Colon (tissue), 2 donors: ENCODE measurements at regions not wholly inside any gene's neighbourhood (a gene's known extent, or its start where the extent isn't known, plus 50 kb on each side); places are given as distances from the start of the nearest gene placed in this dataset.

Experiments
- FAIRE-seq: peaks from 2 replicates; lab custom pipeline; 2012; peaks lifted over from hg19 to GRCh38; lab: Jason Lieb, UNC
- donor health status: control.
- donor health status: control.

DNA sequence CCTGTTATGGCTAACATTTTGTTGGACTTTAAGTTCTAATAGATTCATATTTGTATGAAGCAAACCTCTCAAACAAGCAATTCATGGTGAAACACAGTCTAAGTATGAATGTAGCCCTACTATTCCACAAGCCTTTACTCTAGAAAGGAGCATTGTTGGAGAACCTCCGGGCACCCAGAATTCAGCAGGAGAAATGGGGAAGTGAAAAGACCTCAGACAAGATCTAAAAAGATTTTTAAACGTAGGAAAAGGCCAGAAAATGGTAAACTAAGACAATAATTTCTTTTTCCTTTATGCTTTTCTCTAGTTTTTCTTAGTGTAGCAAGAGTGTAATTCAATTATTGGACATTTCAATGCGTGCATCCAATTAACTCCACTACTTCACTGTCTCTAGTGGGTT is 426.4 kb downstream of the INSC start:
- no peak for FAIRE-seq

- no peak for FAIRE-seq
Observed at GRCh38 chr11:15544353-15544752, 429.6 kb downstream of the INSC start.

DNA sequence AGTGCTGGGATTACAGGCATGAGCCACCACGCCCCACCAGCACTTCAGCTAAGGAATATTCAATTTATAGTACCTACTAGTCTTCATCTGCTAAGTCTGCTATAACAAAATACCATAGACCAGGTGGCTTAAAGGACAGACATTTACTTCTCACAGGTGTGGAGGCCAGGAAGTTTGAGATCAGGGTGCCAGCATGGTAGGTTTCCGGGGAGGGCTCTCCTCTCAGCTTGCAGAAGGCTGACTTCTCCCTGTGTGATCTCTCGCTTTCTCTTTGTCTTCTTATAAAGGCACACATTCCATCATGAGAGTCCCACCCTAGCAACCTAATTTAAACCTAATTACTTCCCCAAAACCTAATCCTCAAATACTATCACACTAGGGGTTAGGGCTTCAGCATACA is 433.0 kb downstream of the INSC start:
- no peak for FAIRE-seq

- no peak for FAIRE-seq
Observed at GRCh38 chr11:15551901-15552851, 437.5 kb downstream of the INSC start.

DNA sequence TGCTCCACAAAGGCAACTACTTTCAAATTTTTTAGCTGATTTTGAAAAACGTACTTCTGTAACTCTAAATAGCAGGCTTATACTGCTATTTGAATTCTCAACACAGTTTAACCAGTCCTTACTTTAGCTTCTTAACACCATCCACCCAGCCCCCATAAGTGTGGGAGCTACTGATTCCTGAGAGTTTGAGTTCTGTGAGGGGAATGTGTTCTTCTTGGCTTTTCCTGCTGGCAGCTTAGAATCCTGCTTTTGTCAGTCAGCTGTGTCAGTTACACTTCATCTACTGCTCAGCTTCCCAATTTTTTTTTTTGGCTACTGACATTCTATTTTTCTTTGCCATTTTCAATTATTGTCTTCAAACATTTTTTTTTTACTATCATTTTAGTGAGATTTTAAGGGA is 440.4 kb downstream of the INSC start:
- FAIRE-seq: no peak

DNA sequence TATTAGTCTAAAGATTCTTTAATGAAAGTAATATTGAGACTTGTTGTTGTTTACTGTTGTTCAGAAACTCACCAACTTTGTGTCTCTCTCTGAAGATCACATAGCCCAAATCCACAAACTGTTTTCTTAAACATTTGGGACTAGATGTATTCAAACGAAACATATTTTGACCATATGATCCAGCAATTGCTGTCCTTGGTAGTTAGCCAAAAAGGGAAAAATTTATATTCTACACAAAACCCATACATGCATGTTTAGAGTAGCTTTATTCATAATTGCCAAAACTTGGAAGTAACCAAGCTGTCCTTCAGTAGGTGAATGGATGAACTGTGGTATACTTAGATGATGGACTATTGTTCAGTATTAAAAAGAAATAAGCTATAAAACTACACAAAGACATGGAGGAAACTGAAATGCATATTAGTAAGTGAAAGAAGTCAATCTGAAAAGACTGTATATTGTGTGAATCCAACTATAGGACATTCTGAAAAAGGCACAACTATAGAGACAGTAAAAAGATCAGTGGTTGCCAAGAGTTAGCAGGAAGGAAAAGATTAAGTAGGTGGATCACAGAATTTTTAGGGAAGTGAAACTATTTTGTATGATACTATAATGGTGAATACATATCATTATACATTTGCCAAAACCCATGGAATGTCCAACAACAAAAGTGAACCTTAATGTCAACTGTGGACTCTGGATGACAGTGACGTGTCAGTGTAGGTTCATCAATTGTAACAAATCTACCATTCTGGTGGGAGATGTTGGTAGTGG is 442.9 kb downstream of the INSC start:
- FAIRE-seq: no peak

DNA sequence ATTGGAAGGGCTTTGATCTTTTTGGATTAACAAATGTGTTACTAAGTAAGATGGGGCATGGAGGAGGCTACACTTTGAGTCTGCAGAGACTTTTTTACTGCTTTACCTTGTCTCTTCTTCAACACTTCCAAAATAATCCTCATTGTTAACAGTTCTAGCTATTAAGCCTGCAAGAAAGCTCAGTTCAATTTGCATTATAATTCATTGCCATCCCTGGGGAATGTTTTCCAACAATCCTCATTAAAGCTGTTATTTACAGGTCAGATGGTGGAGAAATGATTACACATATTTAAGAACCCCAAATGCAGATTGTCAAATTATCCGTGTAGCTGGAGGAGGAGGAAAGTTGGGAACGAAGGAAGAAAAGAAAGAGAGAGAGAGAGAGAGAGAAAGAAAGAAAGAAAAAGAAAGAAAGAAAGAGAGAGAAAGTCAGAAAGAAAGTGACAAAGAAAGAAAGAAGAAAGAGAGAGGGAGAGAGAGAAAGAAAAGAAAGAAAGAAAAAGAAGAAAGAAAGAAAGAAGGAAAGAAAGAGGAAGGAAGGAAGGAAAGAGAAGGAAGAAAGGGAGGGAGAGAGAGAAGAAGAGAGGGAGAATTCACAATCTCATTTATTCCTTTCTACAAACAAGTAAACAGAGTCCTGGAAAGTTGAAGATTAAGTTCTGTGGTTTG is 443.9 kb downstream of the INSC start:
- no peak for FAIRE-seq

- FAIRE-seq: no peak
Observed at GRCh38 chr11:15560689-15561467, 446.2 kb downstream of the INSC start.

DNA sequence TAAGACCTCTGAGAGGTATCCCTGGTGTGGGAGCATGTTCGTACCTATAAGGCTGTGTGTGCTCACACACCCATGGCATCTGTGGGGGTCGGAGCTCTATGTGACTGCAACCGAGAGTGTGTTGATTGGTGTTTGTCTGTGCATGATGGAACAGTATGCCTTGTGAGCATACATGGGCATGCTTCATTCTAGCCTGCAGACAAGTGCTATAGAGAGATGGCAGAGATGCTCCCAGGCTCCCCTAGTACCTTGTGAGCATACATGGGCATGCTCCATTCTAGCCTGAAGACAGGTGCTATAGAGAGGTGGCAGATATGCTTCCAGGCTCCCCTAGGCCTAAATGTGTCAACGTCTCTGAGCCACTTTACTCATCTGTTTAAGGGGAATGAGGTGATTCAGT is 447.5 kb downstream of the INSC start:
- FAIRE-seq: no peak

- no peak for FAIRE-seq
Observed at GRCh38 chr11:15563054-15563453, 448.3 kb downstream of the INSC start.

DNA sequence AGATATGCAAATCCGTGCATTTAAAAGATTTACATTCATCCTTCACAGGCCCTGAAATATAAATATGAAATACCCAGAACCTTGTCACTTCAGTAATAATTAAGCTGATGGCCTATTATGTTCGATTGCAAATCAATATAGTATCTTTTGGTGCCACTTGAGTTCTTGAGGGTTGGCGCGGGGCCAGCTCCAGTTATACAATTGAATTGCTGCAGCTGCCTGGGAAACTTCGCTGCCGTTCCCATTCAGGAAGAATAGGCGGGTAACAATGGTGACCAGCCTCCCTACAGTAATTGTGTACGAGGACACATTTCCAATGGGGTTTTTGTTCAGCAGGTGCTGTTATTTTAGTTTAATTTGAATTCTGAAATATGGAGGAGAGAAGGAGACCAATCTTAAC is 451.2 kb downstream of the INSC start:
- FAIRE-seq: no peak

DNA sequence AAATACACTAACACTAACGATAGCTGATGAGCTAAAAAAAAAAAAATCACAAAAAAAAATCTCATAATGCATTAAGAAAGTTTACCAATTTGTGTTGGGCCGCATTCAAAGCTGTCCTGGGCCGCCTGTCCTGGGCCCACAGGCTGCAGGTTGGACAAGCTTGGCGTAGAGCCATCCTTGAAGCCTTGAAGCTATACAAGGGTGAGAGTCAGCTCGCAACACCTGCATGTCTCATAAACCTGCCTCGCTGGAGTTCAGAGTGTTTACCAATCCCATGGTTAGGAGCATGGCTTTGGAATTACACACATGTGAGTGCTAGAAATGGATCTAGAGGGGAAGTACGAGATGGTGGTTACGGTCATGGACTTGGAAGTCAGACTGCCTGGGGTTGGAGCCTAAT is 453.7 kb downstream of the INSC start:
- FAIRE-seq: no peak

DNA sequence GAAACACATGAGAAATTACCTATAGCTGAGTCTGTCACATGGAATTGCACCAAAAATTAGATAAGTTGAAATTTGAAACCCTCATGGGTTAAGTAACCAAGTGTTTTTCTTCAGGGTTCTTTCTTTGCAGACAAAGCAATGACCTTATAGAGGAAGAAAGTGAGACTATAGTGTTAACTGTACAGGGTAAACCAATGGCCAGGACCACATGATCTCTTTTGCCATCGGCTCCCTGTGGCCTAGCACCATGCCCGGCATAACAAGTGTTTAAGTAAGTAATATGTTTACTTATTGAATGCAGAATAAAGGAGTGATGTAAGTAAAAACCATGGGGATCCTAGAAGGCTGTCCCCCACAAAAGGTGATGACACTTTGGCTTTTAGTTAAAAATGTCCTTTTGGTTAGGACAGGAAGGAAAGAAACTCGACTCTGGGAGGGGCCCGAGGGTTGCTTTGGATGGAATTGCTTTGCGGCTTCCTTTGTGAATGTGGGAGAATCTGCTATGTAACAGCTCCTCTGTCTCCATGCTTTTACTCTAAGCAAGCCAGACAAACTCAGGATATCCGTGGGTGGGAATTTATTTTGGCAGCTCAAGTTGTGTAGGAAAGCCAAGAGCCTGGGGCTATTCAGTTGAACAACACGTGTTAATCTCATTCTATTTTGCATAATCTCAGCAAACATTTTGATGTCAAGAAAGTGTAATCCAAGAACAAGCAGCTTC is 454.7 kb downstream of the INSC start:
- no peak for FAIRE-seq

DNA sequence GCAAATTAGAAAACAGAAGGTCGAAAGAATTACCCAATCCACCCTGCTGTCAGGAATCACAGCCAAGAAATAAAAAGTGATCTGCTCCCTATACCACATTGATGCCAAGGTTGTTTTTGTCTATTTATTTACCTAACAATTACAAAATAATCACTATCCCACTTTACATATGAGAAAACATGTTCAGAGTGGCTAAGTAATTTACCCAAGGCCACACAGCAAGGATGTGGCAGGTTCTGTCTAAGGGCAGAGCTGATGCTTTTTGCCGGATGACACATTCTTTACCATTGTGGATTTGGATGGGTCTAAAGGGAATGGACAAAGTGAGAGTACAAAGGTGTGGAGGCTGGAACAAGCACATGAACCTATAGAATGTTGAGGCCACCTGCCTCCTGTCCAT is 460.7 kb downstream of the INSC start:
- FAIRE-seq: no peak

DNA sequence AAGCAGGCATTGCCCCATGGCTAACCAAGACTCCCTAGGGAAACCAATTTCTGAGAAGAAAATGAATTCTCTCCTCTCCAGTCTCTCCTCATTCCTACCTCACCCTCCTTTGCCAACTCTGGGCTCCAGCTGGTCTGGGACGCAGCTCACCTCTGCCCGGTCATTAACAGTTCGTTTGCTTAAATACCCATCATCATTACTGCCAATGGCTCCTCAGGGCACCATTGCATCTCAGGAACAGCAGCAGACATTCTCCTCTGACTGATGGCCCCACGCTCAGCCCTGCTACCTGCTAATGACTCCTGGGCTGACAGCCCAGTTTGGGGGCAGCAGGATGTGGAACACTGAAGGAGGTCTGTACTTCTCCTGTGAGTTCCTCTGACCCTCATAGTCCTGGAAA is 462.0 kb downstream of the INSC start:
- no peak for FAIRE-seq

DNA sequence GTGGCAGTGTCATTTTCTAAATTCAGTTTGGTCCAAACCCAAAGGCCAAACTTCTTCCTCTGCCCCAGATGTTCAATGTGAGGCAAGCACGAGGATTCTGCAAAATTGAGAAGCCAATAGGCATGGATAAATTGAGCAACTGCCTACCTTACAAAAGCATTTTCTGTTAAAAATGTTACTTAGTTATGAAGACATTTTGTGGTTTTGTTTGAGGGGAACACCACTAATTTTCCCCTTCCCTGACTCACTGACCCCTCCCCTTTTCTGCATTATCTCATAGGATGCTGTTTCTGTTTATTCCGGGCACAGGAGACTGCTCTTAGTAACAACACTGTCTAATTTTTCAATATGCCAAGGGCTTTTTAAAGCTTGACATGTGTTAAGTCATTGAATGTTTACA is 462.8 kb downstream of the INSC start:
- no peak for FAIRE-seq

- no peak for FAIRE-seq
Observed at GRCh38 chr11:15579287-15580001, 464.7 kb downstream of the INSC start.

- FAIRE-seq: no peak
Observed at GRCh38 chr11:15580056-15580774, 465.5 kb downstream of the INSC start.

DNA sequence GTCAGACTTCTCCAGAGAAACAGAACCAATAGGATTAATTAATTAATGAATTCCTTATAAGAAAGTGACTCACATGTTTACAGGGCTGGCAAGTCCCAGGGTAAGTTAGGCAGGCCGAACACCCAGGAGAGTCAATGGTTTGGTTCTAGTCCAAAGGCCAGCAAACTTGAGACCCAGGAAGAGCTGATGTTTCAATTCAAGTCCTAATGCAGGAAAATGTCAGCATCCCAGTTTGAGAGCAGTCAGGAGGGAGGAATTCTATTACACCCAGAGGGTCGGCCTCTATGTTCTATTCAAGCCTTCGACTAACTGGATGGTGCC is 466.0 kb downstream of the INSC start:
- FAIRE-seq: no peak

GRCh38 chr11:15584158-15584557 is 469.4 kb downstream of the INSC start:
- no peak for FAIRE-seq
